Tibial nerve (tissue), 4 donors: ENCODE measurements at regions not wholly inside any gene's neighbourhood (a gene's known extent, or its start where the extent isn't known, plus 50 kb on each side); places are given as distances from the start of the nearest gene placed in this dataset.

Source experiments
- CTCF ChIP-seq, 5 experiments: fragments of 200-600 bp in 3 of 5; fragments of 450-650 bp in 2 of 5; sonication (generic) in 3 of 5; IDR thresholded peaks; one replicate each; pipeline ENCODE4 v1.5.1; 2016 to 2019; ENCODE audit warnings: antibody characterized with exemption in 5 of 5, mild to moderate bottlenecking in 3 of 5, moderate library complexity in 2 of 5
- EP300 ChIP-seq, 2 donors: sonication (generic); formaldehyde crosslinking; IDR thresholded peaks; one replicate each; pipeline ENCODE4 v1.6.1; 2017; ENCODE audit warnings: antibody characterized with exemption in 2 of 2, mild to moderate bottlenecking in 1 of 2
- POLR2A ChIP-seq, 2 donors: fragments of 450-650 bp; IDR thresholded peaks; one replicate each; pipeline ENCODE4 v1.6.1; 2017; ENCODE audit warnings: antibody characterized with exemption in 2 of 2, mild to moderate bottlenecking in 2 of 2, moderate library complexity in 2 of 2

DNA sequence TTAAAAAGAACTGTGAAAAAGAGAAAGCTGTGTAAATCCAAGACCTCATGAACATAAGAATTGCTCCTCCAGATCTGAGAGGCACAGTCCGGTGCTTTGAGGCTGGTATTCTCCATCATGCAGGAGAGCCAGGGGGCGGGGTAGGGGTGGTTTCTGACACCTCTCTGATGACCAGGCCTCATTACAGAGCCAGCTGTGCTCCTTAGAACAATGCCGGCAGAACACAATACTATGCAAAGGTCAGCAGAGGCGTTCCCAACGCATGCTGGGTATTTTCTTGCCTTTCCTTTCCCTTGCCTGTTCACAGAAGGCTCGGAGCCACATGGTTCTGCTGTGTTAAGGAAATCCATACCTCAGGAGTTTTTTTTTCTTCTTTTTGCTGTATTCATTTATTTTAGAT lies 91.2 kb upstream of the SOD3 start:
- TF ChIP-seq CTCF (IDR thresholded peaks at IDR 0.05) (no peak), EP300 (IDR thresholded peaks at IDR 0.05) (no peak), POLR2A (IDR thresholded peaks at IDR 0.05) (no peak)
